ENCODE measurements at regions not wholly inside any gene's neighbourhood (a gene's known extent, or its start where the extent isn't known, plus 50 kb on each side); places are given as distances from the start of the nearest gene placed in this dataset.

- TF ChIP-seq MAX (IDR thresholded peaks at IDR 0.05; ENCODE audit: low read depth, low read length) (no peak), CTCF (IDR thresholded peaks at IDR 0.05; ENCODE audit: low read depth, low read length) (no peak), POLR2A (IDR thresholded peaks at IDR 0.05; ENCODE audit: extremely low read depth, insufficient read length) (no peak), MYC (IDR thresholded peaks at IDR 0.05; ENCODE audit: low read depth, low read length) (no peak)
These were observed 192.5 kb downstream of the CDH7 start for GRCh38 chr18:65943268-65943667.

Data from NB4 (cell line).